Common myeloid progenitor, CD34-positive (primary cell): ENCODE measurements at regions not wholly inside any gene's neighbourhood (a gene's known extent, or its start where the extent isn't known, plus 50 kb on each side); places are given as distances from the start of the nearest gene placed in this dataset.

Experiments
- CTCF ChIA-PET: fragments of 350-600 bp; sonication (Branson Sonifier 250); formaldehyde crosslinking; loops from one replicate; lab custom pipeline; 2021; ENCODE audit warnings: antibody characterized with exemption; lab: Charles Lee
- POLR2A ChIA-PET: fragments of 350-600 bp; sonication (Branson Sonifier 250); formaldehyde crosslinking; loops from one replicate; lab custom pipeline; 2021; ENCODE audit warnings: antibody characterized with exemption; lab: Charles Lee
- DNase-seq, 3 donors: peaks; one replicate each; pipeline versions ENCODE4 v3.0.0 to v3.0.0-alpha.2; 2013
- H3K27ac ChIP-seq, 2 experiments: 1 replicate in 1 of 2; 2 replicates in 1 of 2; pipeline ENCODE4 v1.7.0; 2013; ENCODE audit warnings: inconsistent platforms in 2 of 2, low read length in 2 of 2, mild to moderate bottlenecking in 2 of 2, low read depth in 1 of 2, moderate library complexity in 1 of 2; ENCODE audit not compliant: severe bottlenecking in 2 of 2, insufficient read depth in 1 of 2, poor library complexity in 1 of 2
- H3K27me3 ChIP-seq, 5 experiments: replicated peaks in 2 of 5; 1 replicate in 3 of 5; 2 replicates in 2 of 5; pipeline versions ENCODE4 v1.6.1 to v1.7.0; 2013; ENCODE audit warnings: low read length in 4 of 5, mild to moderate bottlenecking in 2 of 5, moderate library complexity in 2 of 5, inconsistent platforms in 1 of 5; ENCODE audit not compliant: insufficient read depth in 5 of 5, control insufficient read depth in 4 of 5
- H3K36me3 ChIP-seq, 4 experiments: 1 replicate in 2 of 4; 2 replicates in 2 of 4; pipeline versions ENCODE4 v1.6.1 to v1.7.0; 2013; ENCODE audit warnings: low read length in 3 of 4, control low read depth in 1 of 4, mild to moderate bottlenecking in 1 of 4; ENCODE audit not compliant: control insufficient read depth in 4 of 4, insufficient read depth in 4 of 4
- H3K4me1 ChIP-seq, 4 experiments: 1 replicate in 3 of 4; 2 replicates in 1 of 4; pipeline versions ENCODE4 v1.6.1 to v1.7.1; 2013; ENCODE audit warnings: low read length in 3 of 4, mild to moderate bottlenecking in 3 of 4, control low read depth in 1 of 4, inconsistent platforms in 1 of 4, moderate library complexity in 1 of 4; ENCODE audit not compliant: control insufficient read depth in 4 of 4, insufficient read depth in 4 of 4; ENCODE audit errors: control extremely low read depth in 1 of 4
- H3K4me3 ChIP-seq, 7 experiments: 1 replicate in 4 of 7; 2 replicates in 3 of 7; pipeline versions ENCODE4 v1.5.1 to v1.7.0; 2013; ENCODE audit warnings: mild to moderate bottlenecking in 7 of 7, low read length in 6 of 7, moderate library complexity in 6 of 7, inconsistent platforms in 2 of 7, low read depth in 2 of 7, control low read depth in 1 of 7; ENCODE audit not compliant: insufficient read depth in 4 of 7, control insufficient read depth in 1 of 7; ENCODE audit errors: extremely low read depth in 1 of 7
- H3K9me3 ChIP-seq, 5 experiments: 1 replicate in 4 of 5; 2 replicates in 1 of 5; pipeline versions ENCODE4 v1.6.1 to v1.7.1; 2013; ENCODE audit warnings: low read length in 4 of 5, mild to moderate bottlenecking in 2 of 5, inconsistent platforms in 1 of 5, low read depth in 1 of 5, moderate library complexity in 1 of 5; ENCODE audit not compliant: control insufficient read depth in 4 of 5, insufficient read depth in 2 of 5; ENCODE audit errors: control extremely low read depth in 1 of 5
- WGBS: methylation state at CpG from one replicate; pipeline ENCODE4 v1.1.5; 2013; ENCODE audit not compliant: insufficient coverage; 5-methylcytosine and 5-hydroxymethylcytosine counted together

- no peak overlapping the region for H3K4me3 ChIP-seq
- peaks cover 0 to 2% (median 0%) of the 10 kb centered on the region in 5 experiments for H3K9me3 ChIP-seq
- POLR2A ChIA-PET: no interaction called here
- no peak for DNase-seq
- 100% methylated on average over 3 of the region's 3 CpGs for WGBS
- no peaks in the 10 kb centered on the region for H3K27me3 ChIP-seq
- H3K4me1 ChIP-seq: no peaks in the 10 kb centered on the region
- CTCF ChIA-PET: interaction anchor here (2.6 kb wide), 1 partner anchor 761 kb away, joined by 9 read pairs; no protein-coding TSS in a partner anchor
- H3K27ac ChIP-seq: no peak overlapping the region
- H3K36me3 ChIP-seq: no peaks in the 10 kb centered on the region
These were observed 106.5 kb upstream of the COL5A2 start for GRCh38 chr2:189285962-189286645.

GRCh38 chr2:189287363-189287762 is 107.8 kb upstream of the COL5A2 start:
- POLR2A ChIA-PET: no interaction called here
- H3K27me3 ChIP-seq: no peaks in the 10 kb centered on the region

GRCh38 chr2:189287982-189288521 is 108.5 kb upstream of the COL5A2 start:
- Histone ChIP-seq H3K27me3 (no peaks in the 10 kb centered on the region), H3K4me3 (no peak overlapping the region), H3K36me3 (no peaks in the 10 kb centered on the region), H3K9me3 (peaks cover 0 to 2% (median 0%) of the 10 kb centered on the region in 5 experiments), H3K4me1 (no peaks in the 10 kb centered on the region), H3K27ac (no peak overlapping the region)
- ChIA-PET POLR2A (no interaction called here), CTCF (interaction anchor here (0.9 to 2.6 kb wide), 4 partner anchors 51 to 763 kb away, joined by 3 to 9 read pairs (median 4); no protein-coding TSS in a partner anchor)
- WGBS: no CpG with 5 or more reads among the region's 1 CpG
- DNase-seq: peak; percentile 17 to 36 (median 24)

More at GRCh38 chr2:189287363-189287762, 107.8 kb upstream of the COL5A2 start:
- Histone ChIP-seq H3K4me3 (no peak overlapping the region), H3K9me3 (peaks cover 0 to 2% (median 0%) of the 10 kb centered on the region in 5 experiments), H3K4me1 (no peaks in the 10 kb centered on the region), H3K27ac (no peak overlapping the region), H3K36me3 (no peaks in the 10 kb centered on the region)
- DNase-seq: no peak
- CTCF ChIA-PET: interaction anchor here (0.9 to 2.6 kb wide), 4 partner anchors 52 to 763 kb away, joined by 3 to 9 read pairs (median 4); no protein-coding TSS in a partner anchor
- no CpG with 5 or more reads among the region's 1 CpG for WGBS

GRCh38 chr2:189291460-189291859 is 111.9 kb upstream of the COL5A2 start:
- H3K4me3 ChIP-seq: no peak overlapping the region
- no CpG with 5 or more reads among the region's 1 CpG for WGBS
- CTCF ChIA-PET: no interaction called here

GRCh38 chr2:189293164-189293563 is 113.6 kb upstream of the COL5A2 start:
- Histone ChIP-seq H3K4me1 (no peaks in the 10 kb centered on the region), H3K36me3 (no peaks in the 10 kb centered on the region), H3K9me3 (peaks cover 0 to 2% (median 0%) of the 10 kb centered on the region in 5 experiments), H3K4me3 (no peak overlapping the region), H3K27ac (no peak overlapping the region), H3K27me3 (no peaks in the 10 kb centered on the region)
- POLR2A ChIA-PET: no interaction called here
- 100% methylated on average over 2 of the region's 3 CpGs for WGBS
- DNase-seq: no peak
- CTCF ChIA-PET: no interaction called here

More at GRCh38 chr2:189291460-189291859, 111.9 kb upstream of the COL5A2 start:
- H3K9me3 ChIP-seq: peaks cover 0 to 2% (median 0%) of the 10 kb centered on the region in 5 experiments
- H3K27ac ChIP-seq: no peak overlapping the region
- no peaks in the 10 kb centered on the region for H3K4me1 ChIP-seq
- DNase-seq: peak in 1 of 3 donors; percentile 1
- POLR2A ChIA-PET: no interaction called here
- H3K36me3 ChIP-seq: no peaks in the 10 kb centered on the region
- no peaks in the 10 kb centered on the region for H3K27me3 ChIP-seq

- Histone ChIP-seq H3K27me3 (no peaks in the 10 kb centered on the region), H3K27ac (no peak overlapping the region), H3K4me1 (peaks cover 0 to 3% (median 0%) of the 10 kb centered on the region in 4 experiments), H3K4me3 (no peak overlapping the region), H3K36me3 (no peaks in the 10 kb centered on the region), H3K9me3 (no peaks in the 10 kb centered on the region)
- DNase-seq: no peak
- ChIA-PET CTCF (no interaction called here), POLR2A (no interaction called here)
These were observed 117.9 kb upstream of the COL5A2 start for GRCh38 chr2:189297446-189297845.

GRCh38 chr2:189298038-189298437 is 118.5 kb upstream of the COL5A2 start:
- no peak overlapping the region for H3K4me3 ChIP-seq
- DNase-seq: no peak
- H3K4me1 ChIP-seq: peaks cover 0 to 3% (median 0%) of the 10 kb centered on the region in 4 experiments
- ChIA-PET POLR2A (no interaction called here), CTCF (no interaction called here)
- no peaks in the 10 kb centered on the region for H3K9me3 ChIP-seq
- 86% methylated on average over 1 of the region's 1 CpG for WGBS
- H3K36me3 ChIP-seq: no peaks in the 10 kb centered on the region
- no peaks in the 10 kb centered on the region for H3K27me3 ChIP-seq
- H3K27ac ChIP-seq: no peak overlapping the region
